GM23338 (cell line): ENCODE measurements at regions not wholly inside any gene's neighbourhood (a gene's known extent, or its start where the extent isn't known, plus 50 kb on each side); places are given as distances from the start of the nearest gene placed in this dataset.

ENCODE experiments used
- ATAC-seq: fragments of 200-7000 bp; cut with Tn5 transposase; 3 replicates; pipeline ENCODE4 v1.9.1; 2020
- DNase-seq: peaks from one replicate; pipeline ENCODE4 v3.0.0-alpha.2; 2015; ENCODE audit warnings: low spot score
- H2AFZ ChIP-seq: fragments of 200-600 bp; sonication (generic); 2 replicates; pipeline ENCODE4 v1.8.0; 2016; ENCODE audit warnings: antibody characterized with exemption, mild to moderate bottlenecking, moderate library complexity
- H3F3A ChIP-seq: fragments of 200-600 bp; sonication (generic); replicated peaks from 2 replicates; pipeline ENCODE4 v1.8.0; 2017; ENCODE audit warnings: antibody characterized with exemption, mixed run types, low read depth
- H3K27ac ChIP-seq: fragments of 200-600 bp; sonication (generic); 2 replicates; pipeline ENCODE4 v1.6.1; 2016; ENCODE audit warnings: low read depth
- H3K27me3 ChIP-seq: fragments of 200-600 bp; sonication (generic); 2 replicates; pipeline ENCODE4 v1.8.0; 2016; ENCODE audit warnings: mild to moderate bottlenecking, mixed run types, moderate library complexity; ENCODE audit not compliant: insufficient read depth
- H3K36me3 ChIP-seq: fragments of 200-600 bp; sonication (generic); 2 replicates; pipeline ENCODE4 v1.8.0; 2016; ENCODE audit warnings: mild to moderate bottlenecking; ENCODE audit not compliant: insufficient read depth
- H3K4me1 ChIP-seq: fragments of 200-600 bp; sonication (generic); 2 replicates; pipeline ENCODE4 v1.8.0; 2016; ENCODE audit warnings: mild to moderate bottlenecking, moderate library complexity; ENCODE audit not compliant: insufficient read depth
- H3K4me2 ChIP-seq: fragments of 200-600 bp; sonication (generic); 2 replicates; pipeline ENCODE4 v1.7.1; 2017; ENCODE audit warnings: mixed run types
- H3K4me3 ChIP-seq: fragments of 200-600 bp; sonication (generic); 2 replicates; pipeline ENCODE4 v1.6.1; 2016; ENCODE audit warnings: mixed run types
- H3K79me2 ChIP-seq: fragments of 200-600 bp; sonication (generic); replicated peaks from 2 replicates; pipeline ENCODE4 v1.8.0; 2017; ENCODE audit warnings: mild to moderate bottlenecking; ENCODE audit not compliant: insufficient read depth
- H3K9me2 ChIP-seq: fragments of 200-600 bp; sonication (generic); 2 replicates; pipeline ENCODE4 v1.8.0; 2017; ENCODE audit not compliant: insufficient read depth
- H4K20me1 ChIP-seq: fragments of 200-600 bp; sonication (generic); replicated peaks from 2 replicates; pipeline ENCODE4 v1.8.0; 2017; ENCODE audit warnings: mild to moderate bottlenecking; ENCODE audit not compliant: insufficient read depth
- H3K27ac Mint-ChIP-seq: 2 replicates; pipeline ENCODE4 v1.8.0; 2020; ENCODE audit warnings: inconsistent platforms, mild to moderate bottlenecking, moderate library complexity, mixed read lengths
- H3K27me3 Mint-ChIP-seq: 3 replicates; pipeline ENCODE4 v1.8.0; 2022; ENCODE audit warnings: low read depth, mild to moderate bottlenecking, moderate library complexity, mixed read lengths, inconsistent platforms; ENCODE audit not compliant: insufficient read depth, poor library complexity
- H3K36me3 Mint-ChIP-seq: 3 replicates; pipeline ENCODE4 v1.8.0; 2021; ENCODE audit warnings: low read depth, mild to moderate bottlenecking, inconsistent platforms, moderate library complexity, mixed read lengths
- H3K4me1 Mint-ChIP-seq: 3 replicates; pipeline ENCODE4 v1.8.0; 2020; ENCODE audit warnings: mild to moderate bottlenecking, inconsistent platforms, mixed read lengths
- H3K4me3 Mint-ChIP-seq: 3 replicates; pipeline ENCODE4 v1.8.0; 2021; ENCODE audit warnings: moderate library complexity, mild to moderate bottlenecking, inconsistent platforms, mixed read lengths
- H3K9me3 Mint-ChIP-seq: 3 replicates; pipeline ENCODE4 v1.8.0; 2020; ENCODE audit warnings: moderate library complexity, mild to moderate bottlenecking, inconsistent platforms, mixed read lengths
- CREB1 ChIP-seq: fragments of 250-450 bp; sonication (Bioruptor Pico); IDR thresholded peaks from 2 replicates; pipeline ENCODE4 v1.5.0; 2020; ENCODE audit warnings: low read depth, mild to moderate bottlenecking, moderate library complexity
- EZH2 ChIP-seq: fragments of 200-600 bp; sonication (generic); IDR thresholded peaks from one replicate; pipeline ENCODE4 v1.8.0; 2017; ENCODE audit warnings: antibody characterized with exemption, mild to moderate bottlenecking, low read depth; ENCODE audit not compliant: unreplicated experiment
- EZH2phosphoT487 ChIP-seq: fragments of 200-600 bp; sonication (generic); IDR thresholded peaks from one replicate; pipeline ENCODE4 v1.8.1; 2018; ENCODE audit warnings: antibody characterized with exemption; ENCODE audit not compliant: unreplicated experiment
- NANOG ChIP-seq: IDR thresholded peaks from 2 replicates; pipeline ENCODE4 v1.6.1; 2016; ENCODE audit warnings: antibody characterized with exemption, borderline replicate concordance
- STAT1 ChIP-seq: IDR thresholded peaks from one replicate; pipeline ENCODE4 v1.6.1; 2016; ENCODE audit warnings: antibody characterized with exemption; ENCODE audit not compliant: unreplicated experiment
- ZNF114 ChIP-seq: fragments of 250-450 bp; sonication (Bioruptor Pico); IDR thresholded peaks from 2 replicates; pipeline ENCODE4 v1.5.0; 2020; ENCODE audit warnings: mild to moderate bottlenecking, moderate library complexity
- ZNF331 ChIP-seq: fragments of 250-450 bp; sonication (Bioruptor Pico); IDR thresholded peaks from 2 replicates; pipeline ENCODE4 v1.5.0; 2020; ENCODE audit warnings: low read depth, mild to moderate bottlenecking, moderate library complexity
- TF ChIP-seq, protein P1 (sequence below), 2 experiments: fragments of 200-600 bp in 1 of 2; sonication (generic) in 1 of 2; conservative IDR thresholded peaks; 2 replicates each; pipeline versions ENCODE4 v1.5.1 to v1.6.1; 2016 to 2017; ENCODE audit warnings: antibody characterized with exemption in 2 of 2, low read depth in 2 of 2, mild to moderate bottlenecking in 2 of 2, moderate library complexity in 1 of 2
- TF ChIP-seq, protein P2 (sequence below): IDR thresholded peaks from 2 replicates; pipeline ENCODE4 v1.6.1; 2016; ENCODE audit warnings: antibody characterized with exemption
- TF ChIP-seq, protein P3 (sequence below): IDR thresholded peaks from one replicate; pipeline ENCODE4 v1.6.1; 2018; ENCODE audit warnings: antibody characterized with exemption; ENCODE audit not compliant: unreplicated experiment
- TF ChIP-seq, protein P4 (sequence below): fragments of 250-450 bp; sonication (Bioruptor Pico); IDR thresholded peaks from 2 replicates; pipeline ENCODE4 v1.5.0; 2020; ENCODE audit warnings: mild to moderate bottlenecking, moderate library complexity

DNA sequence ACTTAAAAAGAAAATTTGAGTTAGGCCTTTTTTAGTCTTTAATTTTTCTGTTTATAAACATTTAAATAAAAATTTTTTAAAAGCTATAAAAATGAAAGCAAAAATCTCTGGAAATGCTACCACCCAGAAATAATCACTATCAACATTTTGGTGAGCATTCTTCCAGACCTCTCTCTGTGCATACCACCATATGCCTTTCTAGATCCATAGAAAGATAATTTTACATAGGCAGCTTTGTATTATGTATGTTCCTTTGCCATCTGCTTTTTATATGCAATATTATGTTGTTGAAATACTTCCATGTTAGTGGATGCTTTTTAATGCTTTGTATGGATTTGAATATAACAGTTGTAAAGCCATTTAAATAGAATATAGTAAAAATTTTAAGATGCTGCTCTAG, 496.7 kb upstream of the HTR1E start:
- H3K36me3 Mint-ChIP-seq = no peaks in the 10 kb centered on the region; the same call in 2 of the 3 replicates
- H4K20me1 ChIP-seq = no peaks in the 10 kb centered on the region
- no peak overlapping the region for H3K27ac Mint-ChIP-seq
- no peaks in the 10 kb centered on the region; the same call in 2 of the 3 replicates for H3K9me3 Mint-ChIP-seq
- no peak for ATAC-seq
- no peak overlapping the region for H3K4me3 Mint-ChIP-seq
- DNase-seq = no peak
- H3K36me3 ChIP-seq = no peaks in the 10 kb centered on the region
- no peaks in the 10 kb centered on the region for H3K4me1 Mint-ChIP-seq
- H3K4me2 ChIP-seq = no peak overlapping the region
- H3K4me1 ChIP-seq = no peaks in the 10 kb centered on the region
- TF ChIP-seq, protein P1, sequence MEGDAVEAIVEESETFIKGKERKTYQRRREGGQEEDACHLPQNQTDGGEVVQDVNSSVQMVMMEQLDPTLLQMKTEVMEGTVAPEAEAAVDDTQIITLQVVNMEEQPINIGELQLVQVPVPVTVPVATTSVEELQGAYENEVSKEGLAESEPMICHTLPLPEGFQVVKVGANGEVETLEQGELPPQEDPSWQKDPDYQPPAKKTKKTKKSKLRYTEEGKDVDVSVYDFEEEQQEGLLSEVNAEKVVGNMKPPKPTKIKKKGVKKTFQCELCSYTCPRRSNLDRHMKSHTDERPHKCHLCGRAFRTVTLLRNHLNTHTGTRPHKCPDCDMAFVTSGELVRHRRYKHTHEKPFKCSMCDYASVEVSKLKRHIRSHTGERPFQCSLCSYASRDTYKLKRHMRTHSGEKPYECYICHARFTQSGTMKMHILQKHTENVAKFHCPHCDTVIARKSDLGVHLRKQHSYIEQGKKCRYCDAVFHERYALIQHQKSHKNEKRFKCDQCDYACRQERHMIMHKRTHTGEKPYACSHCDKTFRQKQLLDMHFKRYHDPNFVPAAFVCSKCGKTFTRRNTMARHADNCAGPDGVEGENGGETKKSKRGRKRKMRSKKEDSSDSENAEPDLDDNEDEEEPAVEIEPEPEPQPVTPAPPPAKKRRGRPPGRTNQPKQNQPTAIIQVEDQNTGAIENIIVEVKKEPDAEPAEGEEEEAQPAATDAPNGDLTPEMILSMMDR (conservative IDR thresholded peaks at IDR 0.05; ENCODE audit: low read depth in 2 of 2) = no peak
- TF ChIP-seq, protein P2, sequence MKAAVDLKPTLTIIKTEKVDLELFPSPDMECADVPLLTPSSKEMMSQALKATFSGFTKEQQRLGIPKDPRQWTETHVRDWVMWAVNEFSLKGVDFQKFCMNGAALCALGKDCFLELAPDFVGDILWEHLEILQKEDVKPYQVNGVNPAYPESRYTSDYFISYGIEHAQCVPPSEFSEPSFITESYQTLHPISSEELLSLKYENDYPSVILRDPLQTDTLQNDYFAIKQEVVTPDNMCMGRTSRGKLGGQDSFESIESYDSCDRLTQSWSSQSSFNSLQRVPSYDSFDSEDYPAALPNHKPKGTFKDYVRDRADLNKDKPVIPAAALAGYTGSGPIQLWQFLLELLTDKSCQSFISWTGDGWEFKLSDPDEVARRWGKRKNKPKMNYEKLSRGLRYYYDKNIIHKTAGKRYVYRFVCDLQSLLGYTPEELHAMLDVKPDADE = no peak
- TF ChIP-seq EZH2 (no peak), ZNF114 (CRISPR knock-in tag) (no peak), ZNF331 (CRISPR knock-in tag) (no peak), NANOG (no peak), STAT1 (no peak), CREB1 (CRISPR knock-in tag) (no peak), EZH2phosphoT487 (no peak)
- TF ChIP-seq, protein P3, sequence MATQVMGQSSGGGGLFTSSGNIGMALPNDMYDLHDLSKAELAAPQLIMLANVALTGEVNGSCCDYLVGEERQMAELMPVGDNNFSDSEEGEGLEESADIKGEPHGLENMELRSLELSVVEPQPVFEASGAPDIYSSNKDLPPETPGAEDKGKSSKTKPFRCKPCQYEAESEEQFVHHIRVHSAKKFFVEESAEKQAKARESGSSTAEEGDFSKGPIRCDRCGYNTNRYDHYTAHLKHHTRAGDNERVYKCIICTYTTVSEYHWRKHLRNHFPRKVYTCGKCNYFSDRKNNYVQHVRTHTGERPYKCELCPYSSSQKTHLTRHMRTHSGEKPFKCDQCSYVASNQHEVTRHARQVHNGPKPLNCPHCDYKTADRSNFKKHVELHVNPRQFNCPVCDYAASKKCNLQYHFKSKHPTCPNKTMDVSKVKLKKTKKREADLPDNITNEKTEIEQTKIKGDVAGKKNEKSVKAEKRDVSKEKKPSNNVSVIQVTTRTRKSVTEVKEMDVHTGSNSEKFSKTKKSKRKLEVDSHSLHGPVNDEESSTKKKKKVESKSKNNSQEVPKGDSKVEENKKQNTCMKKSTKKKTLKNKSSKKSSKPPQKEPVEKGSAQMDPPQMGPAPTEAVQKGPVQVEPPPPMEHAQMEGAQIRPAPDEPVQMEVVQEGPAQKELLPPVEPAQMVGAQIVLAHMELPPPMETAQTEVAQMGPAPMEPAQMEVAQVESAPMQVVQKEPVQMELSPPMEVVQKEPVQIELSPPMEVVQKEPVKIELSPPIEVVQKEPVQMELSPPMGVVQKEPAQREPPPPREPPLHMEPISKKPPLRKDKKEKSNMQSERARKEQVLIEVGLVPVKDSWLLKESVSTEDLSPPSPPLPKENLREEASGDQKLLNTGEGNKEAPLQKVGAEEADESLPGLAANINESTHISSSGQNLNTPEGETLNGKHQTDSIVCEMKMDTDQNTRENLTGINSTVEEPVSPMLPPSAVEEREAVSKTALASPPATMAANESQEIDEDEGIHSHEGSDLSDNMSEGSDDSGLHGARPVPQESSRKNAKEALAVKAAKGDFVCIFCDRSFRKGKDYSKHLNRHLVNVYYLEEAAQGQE = no peak
- TF ChIP-seq, protein P4, sequence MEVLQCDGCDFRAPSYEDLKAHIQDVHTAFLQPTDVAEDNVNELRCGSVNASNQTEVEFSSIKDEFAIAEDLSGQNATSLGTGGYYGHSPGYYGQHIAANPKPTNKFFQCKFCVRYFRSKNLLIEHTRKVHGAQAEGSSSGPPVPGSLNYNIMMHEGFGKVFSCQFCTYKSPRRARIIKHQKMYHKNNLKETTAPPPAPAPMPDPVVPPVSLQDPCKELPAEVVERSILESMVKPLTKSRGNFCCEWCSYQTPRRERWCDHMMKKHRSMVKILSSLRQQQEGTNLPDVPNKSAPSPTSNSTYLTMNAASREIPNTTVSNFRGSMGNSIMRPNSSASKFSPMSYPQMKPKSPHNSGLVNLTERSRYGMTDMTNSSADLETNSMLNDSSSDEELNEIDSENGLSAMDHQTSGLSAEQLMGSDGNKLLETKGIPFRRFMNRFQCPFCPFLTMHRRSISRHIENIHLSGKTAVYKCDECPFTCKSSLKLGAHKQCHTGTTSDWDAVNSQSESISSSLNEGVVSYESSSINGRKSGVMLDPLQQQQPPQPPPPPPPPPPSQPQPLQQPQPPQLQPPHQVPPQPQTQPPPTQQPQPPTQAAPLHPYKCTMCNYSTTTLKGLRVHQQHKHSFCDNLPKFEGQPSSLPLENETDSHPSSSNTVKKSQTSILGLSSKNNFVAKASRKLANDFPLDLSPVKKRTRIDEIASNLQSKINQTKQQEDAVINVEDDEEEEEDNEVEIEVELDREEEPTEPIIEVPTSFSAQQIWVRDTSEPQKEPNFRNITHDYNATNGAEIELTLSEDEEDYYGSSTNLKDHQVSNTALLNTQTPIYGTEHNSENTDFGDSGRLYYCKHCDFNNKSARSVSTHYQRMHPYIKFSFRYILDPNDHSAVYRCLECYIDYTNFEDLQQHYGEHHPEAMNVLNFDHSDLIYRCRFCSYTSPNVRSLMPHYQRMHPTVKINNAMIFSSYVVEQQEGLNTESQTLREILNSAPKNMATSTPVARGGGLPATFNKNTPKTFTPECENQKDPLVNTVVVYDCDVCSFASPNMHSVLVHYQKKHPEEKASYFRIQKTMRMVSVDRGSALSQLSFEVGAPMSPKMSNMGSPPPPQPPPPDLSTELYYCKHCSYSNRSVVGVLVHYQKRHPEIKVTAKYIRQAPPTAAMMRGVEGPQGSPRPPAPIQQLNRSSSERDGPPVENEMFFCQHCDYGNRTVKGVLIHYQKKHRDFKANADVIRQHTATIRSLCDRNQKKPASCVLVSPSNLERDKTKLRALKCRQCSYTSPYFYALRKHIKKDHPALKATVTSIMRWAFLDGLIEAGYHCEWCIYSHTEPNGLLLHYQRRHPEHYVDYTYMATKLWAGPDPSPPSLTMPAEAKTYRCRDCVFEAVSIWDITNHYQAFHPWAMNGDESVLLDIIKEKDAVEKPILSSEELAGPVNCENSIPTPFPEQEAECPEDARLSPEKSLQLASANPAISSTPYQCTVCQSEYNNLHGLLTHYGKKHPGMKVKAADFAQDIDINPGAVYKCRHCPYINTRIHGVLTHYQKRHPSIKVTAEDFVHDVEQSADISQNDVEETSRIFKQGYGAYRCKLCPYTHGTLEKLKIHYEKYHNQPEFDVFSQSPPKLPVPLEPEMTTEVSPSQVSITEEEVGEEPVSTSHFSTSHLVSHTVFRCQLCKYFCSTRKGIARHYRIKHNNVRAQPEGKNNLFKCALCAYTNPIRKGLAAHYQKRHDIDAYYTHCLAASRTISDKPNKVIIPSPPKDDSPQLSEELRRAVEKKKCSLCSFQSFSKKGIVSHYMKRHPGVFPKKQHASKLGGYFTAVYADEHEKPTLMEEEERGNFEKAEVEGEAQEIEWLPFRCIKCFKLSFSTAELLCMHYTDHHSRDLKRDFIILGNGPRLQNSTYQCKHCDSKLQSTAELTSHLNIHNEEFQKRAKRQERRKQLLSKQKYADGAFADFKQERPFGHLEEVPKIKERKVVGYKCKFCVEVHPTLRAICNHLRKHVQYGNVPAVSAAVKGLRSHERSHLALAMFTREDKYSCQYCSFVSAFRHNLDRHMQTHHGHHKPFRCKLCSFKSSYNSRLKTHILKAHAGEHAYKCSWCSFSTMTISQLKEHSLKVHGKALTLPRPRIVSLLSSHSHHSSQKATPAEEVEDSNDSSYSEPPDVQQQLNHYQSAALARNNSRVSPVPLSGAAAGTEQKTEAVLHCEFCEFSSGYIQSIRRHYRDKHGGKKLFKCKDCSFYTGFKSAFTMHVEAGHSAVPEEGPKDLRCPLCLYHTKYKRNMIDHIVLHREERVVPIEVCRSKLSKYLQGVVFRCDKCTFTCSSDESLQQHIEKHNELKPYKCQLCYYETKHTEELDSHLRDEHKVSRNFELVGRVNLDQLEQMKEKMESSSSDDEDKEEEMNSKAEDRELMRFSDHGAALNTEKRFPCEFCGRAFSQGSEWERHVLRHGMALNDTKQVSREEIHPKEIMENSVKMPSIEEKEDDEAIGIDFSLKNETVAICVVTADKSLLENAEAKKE (CRISPR knock-in tag) = no peak
- no peaks in the 10 kb centered on the region for H3K27me3 ChIP-seq
- no peak overlapping the region for H3K4me3 ChIP-seq
- no peaks in the 10 kb centered on the region for H3F3A ChIP-seq
- no peaks in the 10 kb centered on the region for H3K9me2 ChIP-seq
- peaks cover 2% of the 10 kb centered on the region for H3K27me3 Mint-ChIP-seq
- H3K79me2 ChIP-seq = no peaks in the 10 kb centered on the region
- H2AFZ ChIP-seq = no peak overlapping the region
- H3K27ac ChIP-seq = no peak overlapping the region
